ENCODE measurements at regions not wholly inside any gene's neighbourhood (a gene's known extent, or its start where the extent isn't known, plus 50 kb on each side); places are given as distances from the start of the nearest gene placed in this dataset.

GRCh38 chr20:52405417-52405816, 213.8 kb upstream of the ZFP64 start:
- H3K4me1 ChIP-seq (ENCODE audit: low read depth) = peaks cover 8% of the 10 kb centered on the region
- TF ChIP-seq CTCF (IDR thresholded peaks at IDR 0.05; ENCODE audit: low read depth, low read length) = no peak
- H3K9me3 ChIP-seq (ENCODE audit: low read depth) = no peaks in the 10 kb centered on the region
- H3K36me3 ChIP-seq = no peaks in the 10 kb centered on the region
- H3K27ac ChIP-seq = no peak overlapping the region
- no peak overlapping the region for H3K4me3 ChIP-seq
- no peaks in the 10 kb centered on the region for H3K27me3 ChIP-seq
- peak in 1 of 2 donors; percentile 5 for DNase-seq (ENCODE audit: low read depth in 1 of 2, low spot score in 1 of 2)

GRCh38 chr20:52404671-52405070, 213.1 kb upstream of the ZFP64 start:
- Histone ChIP-seq H3K36me3 (no peaks in the 10 kb centered on the region), H3K4me1 (ENCODE audit: low read depth) (peaks cover under 1% of the 10 kb centered on the region), H3K9me3 (ENCODE audit: low read depth) (no peaks in the 10 kb centered on the region), H3K27me3 (peaks cover 3% of the 10 kb centered on the region), H3K4me3 (no peak overlapping the region), H3K27ac (no peak overlapping the region)
- no peak for TF ChIP-seq CTCF (IDR thresholded peaks at IDR 0.05; ENCODE audit: low read depth, low read length)
- no peak for DNase-seq (ENCODE audit: low read depth in 1 of 2, low spot score in 1 of 2)

- TF ChIP-seq CTCF (IDR thresholded peaks at IDR 0.05; ENCODE audit: low read depth, low read length) = no peak
- H3K27me3 ChIP-seq = peaks cover 5% of the 10 kb centered on the region
- no peaks in the 10 kb centered on the region for H3K4me1 ChIP-seq (ENCODE audit: low read depth)
- no peak for DNase-seq (ENCODE audit: low read depth in 1 of 2, low spot score in 1 of 2)
- H3K4me3 ChIP-seq = no peak overlapping the region
- no peak overlapping the region for H3K27ac ChIP-seq
- no peaks in the 10 kb centered on the region for H3K9me3 ChIP-seq (ENCODE audit: low read depth)
- H3K36me3 ChIP-seq = no peaks in the 10 kb centered on the region
Observed at GRCh38 chr20:52402950-52403349, 211.4 kb upstream of the ZFP64 start.

- no peak for TF ChIP-seq CTCF (IDR thresholded peaks at IDR 0.05; ENCODE audit: low read depth, low read length)
- H3K27me3 ChIP-seq = peaks cover 5% of the 10 kb centered on the region
- H3K9me3 ChIP-seq (ENCODE audit: low read depth) = no peaks in the 10 kb centered on the region
- H3K4me1 ChIP-seq (ENCODE audit: low read depth) = no peaks in the 10 kb centered on the region
- H3K4me3 ChIP-seq = no peak overlapping the region
- no peak overlapping the region for H3K27ac ChIP-seq
- no peak for DNase-seq (ENCODE audit: low read depth in 1 of 2, low spot score in 1 of 2)
- H3K36me3 ChIP-seq = no peaks in the 10 kb centered on the region
Observed at GRCh38 chr20:52402514-52402913, 210.9 kb upstream of the ZFP64 start.

GRCh38 chr20:52401431-52401830, 209.9 kb upstream of the ZFP64 start:
- no peaks in the 10 kb centered on the region for H3K9me3 ChIP-seq (ENCODE audit: low read depth)
- H3K4me1 ChIP-seq (ENCODE audit: low read depth) = no peaks in the 10 kb centered on the region
- no peak overlapping the region for H3K4me3 ChIP-seq
- H3K27ac ChIP-seq = no peak overlapping the region
- no peak for DNase-seq (ENCODE audit: low read depth in 1 of 2, low spot score in 1 of 2)
- TF ChIP-seq CTCF (IDR thresholded peaks at IDR 0.05; ENCODE audit: low read depth, low read length) = no peak
- no peaks in the 10 kb centered on the region for H3K36me3 ChIP-seq
- peaks cover 5% of the 10 kb centered on the region for H3K27me3 ChIP-seq

- no peak for DNase-seq (ENCODE audit: low read depth in 1 of 2, low spot score in 1 of 2)
- H3K9me3 ChIP-seq (ENCODE audit: low read depth) = no peaks in the 10 kb centered on the region
- TF ChIP-seq CTCF (IDR thresholded peaks at IDR 0.05; ENCODE audit: low read depth, low read length) = no peak
- H3K27ac ChIP-seq = no peak overlapping the region
- peaks cover 5% of the 10 kb centered on the region for H3K27me3 ChIP-seq
- no peaks in the 10 kb centered on the region for H3K36me3 ChIP-seq
- no peaks in the 10 kb centered on the region for H3K4me1 ChIP-seq (ENCODE audit: low read depth)
- no peak overlapping the region for H3K4me3 ChIP-seq
Observed at GRCh38 chr20:52399352-52399751, 207.8 kb upstream of the ZFP64 start.

All from cardiac muscle cell (in vitro differentiated cells and primary cell).